OCI-LY1 (cell line): ENCODE measurements at regions not wholly inside any gene's neighbourhood (a gene's known extent, or its start where the extent isn't known, plus 50 kb on each side); places are given as distances from the start of the nearest gene placed in this dataset.
"Not testable (repeated sequence)": the region's sequence is repeated elsewhere in the genome, so short reads cannot be mapped to it uniquely, and the experiment has no call there.

Experiments
- CTCF ChIP-seq: fragments of 200-600 bp; sonication (generic), shearing (Covaris generic); IDR thresholded peaks from 2 replicates; pipeline ENCODE4 v1.5.1; 2017; ENCODE audit warnings: mild to moderate bottlenecking, antibody characterized with exemption, low read length, moderate library complexity, mixed read lengths
- EZH2 ChIP-seq: fragments of 200-600 bp; sonication (generic), shearing (Covaris generic); IDR thresholded peaks from 2 replicates; pipeline ENCODE4 v1.8.0; 2017; ENCODE audit warnings: borderline replicate concordance, mixed run types, mild to moderate bottlenecking, antibody characterized with exemption, low read length, moderate library complexity, mixed read lengths

GRCh38 chr1:120624565-120625064 is 99.1 kb upstream of the NBPF26 start:
- TF ChIP-seq CTCF, EZH2: not testable (repeated sequence)
